ENCODE measurements at regions not wholly inside any gene's neighbourhood (a gene's known extent, or its start where the extent isn't known, plus 50 kb on each side); places are given as distances from the start of the nearest gene placed in this dataset.

GRCh38 chr11:98423933-98424332 lies 596.8 kb upstream of the CNTN5 start:
- TF ChIP-seq POLR2A (IDR thresholded peaks at IDR 0.05; ENCODE audit: low read depth, low read length), result no peak
- no peak for TF ChIP-seq POLR2AphosphoS5 (IDR thresholded peaks at IDR 0.05; ENCODE audit: insufficient read depth, low read depth, low read length)
- TF ChIP-seq EZH2 (IDR thresholded peaks at IDR 0.05; ENCODE audit: borderline replicate concordance, low read depth, low read length, severe bottlenecking), result no peak
- no peak for TF ChIP-seq CTCF (IDR thresholded peaks at IDR 0.05; ENCODE audit: extremely low read depth in 1 of 2, insufficient read depth in 1 of 2, low read depth in 1 of 2, low read length in 2 of 2)
- TF ChIP-seq MAX (IDR thresholded peaks at IDR 0.05; ENCODE audit: insufficient read depth, insufficient read length), result no peak

Data from endothelial cell of umbilical vein (primary cell).